HEK293 (cell line): ENCODE measurements at regions not wholly inside any gene's neighbourhood (a gene's known extent, or its start where the extent isn't known, plus 50 kb on each side); places are given as distances from the start of the nearest gene placed in this dataset.

Experiments
- CTCF ChIP-seq: fragments of 450-650 bp; formaldehyde crosslinking; IDR thresholded peaks from 2 replicates; pipeline ENCODE4 v1.5.1; 2016; ENCODE audit warnings: missing biosample characterization, missing genetic modification characterization
- ZBTB11 ChIP-seq: fragments of 450-650 bp; formaldehyde crosslinking; conservative IDR thresholded peaks from 2 replicates; pipeline ENCODE4 v1.5.1; 2016; ENCODE audit warnings: low read depth, missing biosample characterization, missing genetic modification characterization
- ZNF302 ChIP-seq: fragments of 450-650 bp; formaldehyde crosslinking; IDR thresholded peaks from 2 replicates; pipeline ENCODE4 v1.5.1; 2016; ENCODE audit warnings: missing biosample characterization, missing genetic modification characterization, low read depth
- ZNF341 ChIP-seq: fragments of 450-650 bp; formaldehyde crosslinking; IDR thresholded peaks from 2 replicates; pipeline ENCODE4; 2016; ENCODE audit warnings: low read depth, missing biosample characterization, missing genetic modification characterization
- ZNF426 ChIP-seq: fragments of 450-650 bp; formaldehyde crosslinking; IDR thresholded peaks from 2 replicates; pipeline ENCODE4 v1.5.1; 2017; ENCODE audit warnings: missing biosample characterization, missing genetic modification characterization, mild to moderate bottlenecking, inconsistent platforms, moderate library complexity
- ZNF660 ChIP-seq: fragments of 450-650 bp; IDR thresholded peaks from 2 replicates; pipeline ENCODE4 v1.5.1; 2018; ENCODE audit warnings: missing biosample characterization, mild to moderate bottlenecking, missing genetic modification characterization
- ZNF792 ChIP-seq: fragments of 450-650 bp; formaldehyde crosslinking; IDR thresholded peaks from 2 replicates; pipeline ENCODE4 v1.5.1; 2016; ENCODE audit warnings: missing biosample characterization, missing genetic modification characterization

DNA sequence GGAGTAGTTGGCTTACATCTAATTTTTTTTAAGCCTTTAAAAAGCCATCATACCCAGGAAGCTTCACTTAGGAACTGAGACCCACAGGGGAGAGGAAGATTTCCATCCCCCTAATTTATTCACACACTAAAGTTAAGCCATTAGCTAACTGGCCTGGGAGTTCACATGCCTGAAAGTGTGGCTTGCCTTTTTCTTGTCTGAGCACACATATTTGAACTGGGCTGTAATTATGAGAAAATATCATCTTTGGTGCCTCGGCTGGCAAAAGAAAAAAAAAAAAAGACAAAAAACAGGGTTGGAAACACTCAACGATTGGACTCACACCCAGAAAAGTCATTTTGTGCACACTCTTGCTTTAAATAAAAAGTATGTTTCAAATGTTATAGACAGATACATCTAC is 847.3 kb downstream of the MAT2B start:
- no peak for TF ChIP-seq ZNF426 (tag by site-specific recombination)
- TF ChIP-seq CTCF: no peak
- no peak for TF ChIP-seq ZNF660 (tag by site-specific recombination)
- TF ChIP-seq ZNF302: no peak
- no peak for TF ChIP-seq ZNF341 (tag by site-specific recombination)
- TF ChIP-seq ZBTB11: no peak
- no peak for TF ChIP-seq ZNF792 (tag by site-specific recombination)
